Neuronal stem cell (in vitro differentiated cells): ENCODE measurements at regions not wholly inside any gene's neighbourhood (a gene's known extent, or its start where the extent isn't known, plus 50 kb on each side); places are given as distances from the start of the nearest gene placed in this dataset.

ENCODE experiments used
- DNase-seq: peaks from one replicate; pipeline ENCODE4 v3.0.0-alpha.2; 2013; ENCODE audit warnings: low spot score
- H2AFZ ChIP-seq: one replicate; pipeline ENCODE4 v1.6.1; 2013; ENCODE audit warnings: mild to moderate bottlenecking, low read length, inconsistent platforms
- H2AK5ac ChIP-seq: 2 replicates; pipeline ENCODE4 v1.6.1; 2013; ENCODE audit warnings: low read depth, mild to moderate bottlenecking, inconsistent platforms, low read length, moderate library complexity, mixed read lengths
- H2BK120ac ChIP-seq: 2 replicates; pipeline ENCODE4 v1.6.1; 2013; ENCODE audit warnings: low read depth, mild to moderate bottlenecking, inconsistent platforms, low read length, moderate library complexity, mixed read lengths
- H2BK12ac ChIP-seq: one replicate; pipeline ENCODE4 v1.6.1; 2013; ENCODE audit warnings: low read length, inconsistent platforms
- H2BK15ac ChIP-seq: 2 replicates; pipeline ENCODE4 v1.6.1; 2013; ENCODE audit warnings: mild to moderate bottlenecking, low read length, inconsistent platforms, mixed read lengths
- H2BK5ac ChIP-seq: one replicate; pipeline ENCODE4 v1.6.1; 2013; ENCODE audit warnings: inconsistent platforms, mild to moderate bottlenecking, low read length, moderate library complexity
- H3K14ac ChIP-seq: one replicate; pipeline ENCODE4 v1.6.1; 2013; ENCODE audit warnings: low read length, inconsistent platforms
- H3K18ac ChIP-seq: 2 replicates; pipeline ENCODE4 v1.6.1; 2013; ENCODE audit warnings: low read length, inconsistent platforms
- H3K23ac ChIP-seq: 2 replicates; pipeline ENCODE4 v1.6.1; 2013; ENCODE audit warnings: low read depth, mild to moderate bottlenecking, mixed read lengths, low read length, inconsistent platforms; ENCODE audit not compliant: poor library complexity
- H3K27ac ChIP-seq: replicated peaks from 3 replicates; pipeline ENCODE4 v1.5.1; 2013; ENCODE audit warnings: low read length, inconsistent platforms
- H3K27me3 ChIP-seq, 3 experiments: 2 replicates each; pipeline ENCODE4 v1.6.1; 2013; ENCODE audit warnings: low read length in 3 of 3, mild to moderate bottlenecking in 2 of 3, inconsistent platforms in 1 of 3, low read depth in 1 of 3, mixed read lengths in 1 of 3, moderate library complexity in 1 of 3; ENCODE audit not compliant: control insufficient read depth in 3 of 3, insufficient read depth in 3 of 3
- H3K36me3 ChIP-seq, 2 donors: replicated peaks in 1 of 2; 2 replicates each; pipeline ENCODE4 v1.6.1; 2013; ENCODE audit warnings: low read length in 2 of 2; ENCODE audit not compliant: control insufficient read depth in 2 of 2, insufficient read depth in 2 of 2
- H3K4ac ChIP-seq: 2 replicates; pipeline ENCODE4 v1.6.1; 2013; ENCODE audit warnings: inconsistent platforms, mild to moderate bottlenecking, low read length, moderate library complexity
- H3K4me1 ChIP-seq, 2 donors: 1 replicate in 1 of 2; 2 replicates in 1 of 2; pipeline ENCODE4 v1.6.1; 2013; ENCODE audit warnings: low read length in 2 of 2, low read depth in 1 of 2; ENCODE audit not compliant: control insufficient read depth in 2 of 2, insufficient read depth in 1 of 2
- H3K4me2 ChIP-seq: one replicate; pipeline ENCODE4 v1.6.1; 2013; ENCODE audit warnings: mild to moderate bottlenecking, low read length, inconsistent platforms; ENCODE audit not compliant: insufficient read depth, poor library complexity, severe bottlenecking
- H3K4me3 ChIP-seq, 2 donors: 2 replicates each; pipeline ENCODE4 v1.5.1; 2013; ENCODE audit warnings: low read length in 2 of 2, mild to moderate bottlenecking in 2 of 2, inconsistent platforms in 1 of 2, moderate library complexity in 1 of 2
- H3K79me1 ChIP-seq: one replicate; pipeline ENCODE4 v1.6.1; 2013; ENCODE audit warnings: low read depth, mild to moderate bottlenecking, inconsistent platforms, low read length, moderate library complexity
- H3K9ac ChIP-seq: one replicate; pipeline ENCODE4 v1.6.1; 2013; ENCODE audit warnings: mild to moderate bottlenecking, low read depth, low read length, inconsistent platforms; ENCODE audit not compliant: poor library complexity
- H3K9me3 ChIP-seq, 2 donors: replicated peaks in 1 of 2; 2 replicates each; pipeline versions ENCODE3 to v1.6.1; 2013; ENCODE audit warnings: low read length in 2 of 2, mild to moderate bottlenecking in 2 of 2, inconsistent platforms in 1 of 2, low read depth in 1 of 2, mixed read lengths in 1 of 2, moderate library complexity in 1 of 2; ENCODE audit not compliant: control insufficient read depth in 2 of 2, insufficient read depth in 1 of 2
- H4K8ac ChIP-seq: one replicate; pipeline ENCODE4 v1.6.1; 2013; ENCODE audit warnings: low read depth, mild to moderate bottlenecking, inconsistent platforms, low read length, moderate library complexity
- H4K91ac ChIP-seq: one replicate; pipeline ENCODE4 v1.6.1; 2013; ENCODE audit warnings: low read length, low read depth, mild to moderate bottlenecking, inconsistent platforms; ENCODE audit not compliant: poor library complexity
- WGBS, 2 donors: extraction: QIAGEN DNeasy Blood & Tissue Kit; methylation state at CpG; one replicate each; pipeline ENCODE4 v1.1.7; 2013; ENCODE audit warnings: missing lambda C conversion rate in 2 of 2, mixed read lengths in 1 of 2; ENCODE audit not compliant: insufficient read length in 2 of 2, insufficient replicate concordance in 1 of 2; ENCODE audit errors: extremely low coverage in 2 of 2; 5-methylcytosine and 5-hydroxymethylcytosine counted together

GRCh38 chr13:108156749-108157148 lies 58.6 kb downstream of the LIG4 start:
- H3K4ac ChIP-seq: peak overlapping the region; percentile 78
- H3K36me3 ChIP-seq: peaks cover 0 to 2% of the 10 kb centered on the region in 2 donors
- peaks cover 6 to 8% of the 10 kb centered on the region in 2 donors for H3K9me3 ChIP-seq
- H3K23ac ChIP-seq: no peak overlapping the region
- DNase-seq: no peak
- no peak overlapping the region for H3K27ac ChIP-seq
- H2AK5ac ChIP-seq: no peak overlapping the region
- peak overlapping the region; percentile 15 for H3K18ac ChIP-seq
- no peak overlapping the region for H2BK120ac ChIP-seq
- peaks cover 1% of the 10 kb centered on the region for H3K79me1 ChIP-seq
- no peak overlapping the region for H2AFZ ChIP-seq
- peak overlapping the region; percentile 77 for H4K8ac ChIP-seq
- H2BK12ac ChIP-seq: peak overlapping the region; percentile 6
- no peaks in the 10 kb centered on the region for H3K4me1 ChIP-seq
- no peak overlapping the region for H2BK5ac ChIP-seq
- H3K4me3 ChIP-seq: peak overlapping the region in 1 of 2 donors; percentile 48
- no peak overlapping the region for H2BK15ac ChIP-seq
- H3K4me2 ChIP-seq: no peak overlapping the region
- no CpG with 5 or more reads among the region's 5 CpGs for WGBS, 2 donors
- H3K14ac ChIP-seq: peak overlapping the region; percentile 15
- H3K9ac ChIP-seq: peak overlapping the region; percentile 38
- peaks cover 0 to 2% (median 0%) of the 10 kb centered on the region in 3 experiments for H3K27me3 ChIP-seq
- H4K91ac ChIP-seq: no peak overlapping the region

DNA sequence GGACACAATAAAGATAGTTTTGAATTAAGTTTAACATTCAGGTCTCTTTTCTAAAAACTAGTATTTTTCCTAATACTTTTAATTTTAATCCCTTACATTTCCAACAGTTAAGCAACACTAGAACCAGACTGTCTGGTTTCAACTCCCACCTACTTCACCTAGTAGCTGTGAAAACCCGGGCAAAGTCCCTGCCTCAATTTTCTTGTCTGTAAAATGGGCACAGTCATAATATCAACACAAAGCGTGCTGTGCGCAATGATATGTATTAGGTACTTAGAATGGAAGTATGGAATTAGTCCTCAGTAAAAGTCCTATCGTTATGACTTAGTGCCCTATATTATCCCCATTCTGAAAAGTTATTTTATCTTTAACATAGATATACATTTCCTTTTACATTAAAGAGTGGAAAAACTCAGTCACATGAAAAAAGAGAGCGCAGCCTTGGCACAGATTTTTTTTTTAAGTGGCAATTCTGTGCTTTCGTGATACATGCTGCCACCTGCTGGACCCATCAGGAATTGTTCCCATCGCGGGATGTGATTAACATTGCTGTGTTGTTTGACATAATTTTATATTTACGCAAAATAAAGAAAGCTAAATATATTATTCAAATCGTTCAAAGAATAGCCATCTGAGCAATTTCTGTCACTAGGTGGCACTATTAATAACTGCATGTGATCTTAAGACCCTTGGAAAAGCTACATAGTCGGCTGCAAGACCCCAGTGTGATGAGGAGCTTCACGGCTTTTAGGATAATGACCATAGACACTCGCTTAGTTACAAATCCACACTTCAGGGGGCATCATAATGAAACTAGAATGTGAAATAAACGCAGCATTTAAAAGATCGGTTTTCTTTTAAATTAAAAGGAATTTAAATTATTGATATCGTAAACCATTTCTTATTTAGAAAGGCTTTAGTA lies 59.9 kb downstream of the LIG4 start:
- Histone ChIP-seq H3K36me3 (peaks cover 0 to 2% of the 10 kb centered on the region in 2 donors), H3K79me1 (peaks cover 1% of the 10 kb centered on the region), H3K4me2 (no peak overlapping the region), H3K4me1 (no peaks in the 10 kb centered on the region), H3K4ac (no peak overlapping the region), H4K91ac (no peak overlapping the region), H3K23ac (no peak overlapping the region), H3K9me3 (peaks cover 6 to 10% of the 10 kb centered on the region in 2 donors), H4K8ac (no peak overlapping the region), H3K27me3 (peaks cover 0 to 2% (median 0%) of the 10 kb centered on the region in 3 experiments), H2BK120ac (no peak overlapping the region), H2BK12ac (no peak overlapping the region), H3K4me3 (no peak overlapping the region), H2BK15ac (no peak overlapping the region), H3K18ac (no peak overlapping the region), H2AFZ (no peak overlapping the region), H3K14ac (no peak overlapping the region), H2BK5ac (no peak overlapping the region), H2AK5ac (no peak overlapping the region), H3K27ac (no peak overlapping the region), H3K9ac (no peak overlapping the region)
- no CpG with 5 or more reads among the region's 16 CpGs for WGBS, 2 donors
- peak; percentile 40 for DNase-seq

- Histone ChIP-seq H3K14ac (no peak overlapping the region), H3K36me3 (peaks cover 0 to 2% of the 10 kb centered on the region in 2 donors), H2BK120ac (no peak overlapping the region), H3K23ac (no peak overlapping the region), H3K9ac (no peak overlapping the region), H3K27ac (no peak overlapping the region), H3K79me1 (peaks cover 1% of the 10 kb centered on the region), H3K4me3 (no peak overlapping the region), H2AK5ac (no peak overlapping the region), H2AFZ (no peak overlapping the region), H3K18ac (no peak overlapping the region), H3K9me3 (peaks cover 6 to 10% of the 10 kb centered on the region in 2 donors), H4K91ac (no peak overlapping the region), H2BK12ac (no peak overlapping the region), H2BK5ac (no peak overlapping the region), H3K4me2 (no peak overlapping the region), H3K27me3 (peaks cover 0 to 2% (median 0%) of the 10 kb centered on the region in 3 experiments), H4K8ac (no peak overlapping the region), H2BK15ac (no peak overlapping the region), H3K4me1 (no peaks in the 10 kb centered on the region), H3K4ac (no peak overlapping the region)
- WGBS, 2 donors: no CpG with 5 or more reads among the region's 1 CpG
- DNase-seq: no peak
Measured at GRCh38 chr13:108154421-108154858, 60.9 kb downstream of the LIG4 start.

DNA sequence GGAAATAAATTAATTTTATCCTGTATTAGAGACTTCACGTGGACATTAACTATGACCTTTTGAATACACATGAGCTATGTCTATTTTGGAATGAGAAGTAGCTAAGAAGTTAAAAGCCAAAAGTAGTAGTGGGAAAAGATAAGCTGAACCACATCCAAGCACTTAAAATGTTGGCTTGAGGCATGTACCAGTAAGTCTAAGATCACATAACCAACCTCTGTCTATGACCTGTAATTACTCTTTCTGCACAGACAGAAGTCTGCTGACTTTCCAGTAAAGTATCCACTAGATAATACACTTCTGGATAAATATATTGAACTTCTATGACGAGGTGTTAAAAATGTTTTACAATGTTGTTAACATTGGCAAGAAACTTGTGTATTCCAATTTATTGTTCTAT lies 68.7 kb downstream of the LIG4 start:
- Histone ChIP-seq H4K91ac (no peak overlapping the region), H3K79me1 (no peaks in the 10 kb centered on the region), H3K4me1 (no peaks in the 10 kb centered on the region), H3K23ac (no peak overlapping the region), H3K27me3 (no peaks in the 10 kb centered on the region), H3K36me3 (no peaks in the 10 kb centered on the region), H3K9ac (no peak overlapping the region), H2BK12ac (no peak overlapping the region), H2AK5ac (no peak overlapping the region), H3K27ac (no peak overlapping the region), H2BK5ac (no peak overlapping the region), H2BK120ac (no peak overlapping the region), H3K9me3 (peaks cover 0 to 2% of the 10 kb centered on the region in 2 donors), H3K4ac (no peak overlapping the region), H4K8ac (no peak overlapping the region), H3K4me3 (no peak overlapping the region), H2BK15ac (no peak overlapping the region), H3K4me2 (no peak overlapping the region), H2AFZ (no peak overlapping the region), H3K18ac (no peak overlapping the region), H3K14ac (no peak overlapping the region)
- no CpG with 5 or more reads among the region's 2 CpGs for WGBS, 2 donors
- DNase-seq: no peak
